ENCODE measurements at regions not wholly inside any gene's neighbourhood (a gene's known extent, or its start where the extent isn't known, plus 50 kb on each side); places are given as distances from the start of the nearest gene placed in this dataset.
"Not testable (repeated sequence)": the region's sequence is repeated elsewhere in the genome, so short reads cannot be mapped to it uniquely, and the experiment has no call there.

DNA sequence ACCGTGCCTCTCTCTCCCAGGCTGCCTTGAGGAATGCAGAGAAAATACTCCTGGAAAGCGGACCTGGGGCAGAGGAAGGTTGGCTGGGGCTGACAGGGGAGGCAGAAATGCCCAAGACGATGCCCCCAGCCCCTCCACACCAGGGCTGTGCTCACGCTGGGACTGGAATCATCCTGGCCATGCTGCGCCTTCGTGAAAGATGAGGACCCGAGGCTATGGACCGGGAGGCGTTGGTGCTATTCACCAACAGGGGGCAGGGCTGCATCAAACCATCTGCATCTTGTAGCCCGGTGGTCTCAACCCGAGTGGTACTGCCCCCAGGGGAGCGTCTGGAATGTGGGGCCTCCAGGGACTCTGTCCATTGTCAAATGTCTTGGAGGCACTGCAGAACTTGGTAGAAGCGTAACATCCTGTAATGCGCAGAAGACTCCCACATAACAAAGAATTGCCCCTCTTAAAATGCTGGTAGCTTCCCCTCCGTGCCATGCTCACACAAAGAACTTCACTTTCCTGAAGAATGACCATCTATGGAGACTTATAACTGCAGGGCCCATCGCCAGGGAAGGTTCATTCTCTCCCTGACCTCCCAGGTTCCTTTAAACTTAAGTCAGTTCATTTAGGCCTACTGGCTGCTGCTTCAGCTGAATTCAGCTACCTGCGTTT, 251.2 kb downstream of the RRAGC start:
- DNase-seq, result no peak

DNA sequence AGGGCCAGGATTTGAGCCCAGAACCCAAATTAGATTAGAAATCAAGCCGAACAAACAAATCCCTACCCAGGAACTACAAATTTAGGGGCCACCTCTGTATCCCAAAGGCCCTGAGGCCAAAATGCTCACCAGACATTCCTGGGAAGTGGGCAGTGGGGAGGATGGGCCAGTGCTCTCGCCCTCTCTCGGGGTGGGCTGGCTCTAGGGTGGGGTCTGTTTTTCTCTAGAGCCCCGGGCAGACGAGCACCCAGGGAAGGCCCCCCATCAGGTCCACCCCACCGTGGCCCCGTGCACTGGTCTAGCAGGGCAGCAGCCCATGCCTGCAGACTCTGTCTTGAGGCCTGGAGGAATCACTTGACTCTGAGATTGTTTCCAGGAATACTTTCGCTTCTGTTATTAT, 252.0 kb downstream of the RRAGC start:
- DNase-seq, result no peak

- DNase-seq, result no peak
Observed at GRCh38 chr1:38605063-38605462, 254.5 kb downstream of the RRAGC start.

DNA sequence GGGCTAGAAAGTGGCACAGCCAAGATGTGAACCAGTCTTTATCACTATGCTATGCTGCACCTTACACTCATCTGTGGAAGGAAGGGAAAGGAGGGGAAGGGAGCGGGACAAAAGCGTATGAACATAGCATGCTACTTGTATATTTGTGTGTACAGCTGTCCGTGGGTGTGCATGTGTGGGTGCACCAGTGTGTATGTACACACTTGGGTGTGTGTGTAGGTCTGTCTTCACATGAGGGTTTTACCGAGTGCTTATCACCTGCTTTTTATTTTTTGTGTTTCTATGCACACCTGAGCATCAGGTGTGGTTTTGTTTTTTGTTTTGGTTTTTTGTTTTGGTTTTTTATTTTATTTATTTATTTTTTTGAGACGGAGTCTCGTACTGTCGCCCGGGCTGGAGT, 255.7 kb downstream of the RRAGC start:
- no peak for DNase-seq

DNA sequence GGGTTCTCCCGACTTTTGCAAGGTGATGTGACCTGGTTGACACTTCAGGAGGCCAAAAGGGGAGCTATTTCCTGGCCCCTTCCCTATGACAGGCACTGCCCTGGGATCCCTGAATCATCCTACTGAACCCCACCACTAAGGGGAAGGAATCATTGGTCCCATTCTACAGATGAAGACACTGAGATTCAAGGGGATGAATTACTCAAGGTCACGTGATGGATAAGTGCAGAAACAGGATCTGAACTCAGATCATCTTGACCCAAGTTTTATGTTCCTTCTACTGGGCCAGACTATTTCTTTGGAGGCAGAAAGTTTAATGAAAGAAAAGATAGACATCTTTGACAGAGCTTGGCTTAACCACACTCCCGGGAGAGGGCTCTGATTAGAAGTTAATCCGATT, 258.7 kb downstream of the RRAGC start:
- DNase-seq, result no peak

GRCh38 chr1:38600286-38600685, 259.3 kb downstream of the RRAGC start:
- no peak for DNase-seq

DNA sequence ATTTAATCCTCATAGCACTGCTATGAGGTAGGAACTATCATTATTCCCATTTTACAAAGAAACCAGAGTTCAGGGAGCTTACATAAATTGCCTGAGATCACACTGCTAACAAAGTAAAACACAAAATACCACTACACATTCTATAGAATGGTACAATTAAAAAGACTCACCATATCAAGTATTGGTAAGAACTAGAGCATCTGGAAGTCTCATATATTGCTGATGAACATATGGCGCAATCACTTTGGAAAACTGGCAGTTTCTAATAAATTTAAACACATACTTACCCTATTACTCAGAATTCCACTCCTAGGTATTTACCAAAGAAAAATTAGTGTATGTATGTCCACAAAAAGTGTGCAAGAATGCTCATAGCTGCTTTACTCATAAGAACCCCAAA, 261.5 kb downstream of the RRAGC start:
- no peak for DNase-seq

- DNase-seq, result no peak
Observed at GRCh38 chr1:38589036-38589435, 270.5 kb downstream of the RRAGC start.

DNA sequence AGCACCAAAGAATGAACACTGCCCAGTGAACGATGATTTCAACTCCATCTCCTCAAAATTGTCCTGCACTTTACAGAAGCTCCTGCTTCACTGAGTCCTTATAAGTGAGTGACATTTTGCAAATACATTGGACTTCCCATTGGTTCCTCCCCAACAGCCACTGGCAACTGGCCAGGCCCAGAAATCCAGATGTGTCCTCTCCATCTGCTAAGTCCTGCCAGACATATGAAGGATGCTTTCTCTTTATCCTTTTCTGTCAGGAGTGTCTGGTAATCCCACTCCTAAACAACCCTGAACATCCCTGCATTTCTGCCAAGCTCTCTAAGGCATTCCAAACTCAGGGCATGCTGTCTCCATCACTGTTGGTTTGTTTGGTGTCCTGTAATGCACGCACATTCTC, 271.8 kb downstream of the RRAGC start:
- no peak for DNase-seq

DNA sequence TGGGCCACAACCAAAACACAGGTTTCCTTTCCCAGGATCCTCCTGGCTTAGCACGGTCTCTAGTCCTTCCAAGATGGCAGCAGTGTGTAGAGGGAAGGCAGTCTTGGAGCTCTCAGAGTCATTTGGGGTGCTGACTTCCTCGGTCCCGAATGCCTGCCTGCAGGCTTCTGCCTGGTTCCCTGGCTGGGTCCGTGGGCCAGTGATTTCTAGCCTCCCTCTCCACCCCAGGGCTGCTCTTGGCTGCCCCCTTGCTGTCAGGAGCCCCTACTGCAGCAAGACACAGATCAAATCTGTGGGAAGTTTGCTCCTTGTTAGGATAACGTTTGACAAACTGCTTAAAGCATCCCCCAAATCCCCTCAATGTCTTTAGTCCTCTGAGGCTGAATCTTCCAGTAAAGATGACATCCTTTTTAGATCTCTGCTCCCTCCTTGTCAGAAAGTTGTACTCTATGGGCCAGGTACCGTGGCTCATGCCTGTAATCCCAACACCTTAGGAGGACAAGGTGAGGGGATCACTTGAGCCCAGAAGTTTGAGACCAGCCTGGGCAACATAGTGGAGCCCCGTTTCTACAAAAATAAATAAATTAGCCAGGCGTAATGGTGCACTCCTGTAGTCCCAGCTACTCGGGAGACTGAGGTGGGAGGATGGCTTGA, 272.5 kb downstream of the RRAGC start:
- peak; percentile 25 for DNase-seq

DNA sequence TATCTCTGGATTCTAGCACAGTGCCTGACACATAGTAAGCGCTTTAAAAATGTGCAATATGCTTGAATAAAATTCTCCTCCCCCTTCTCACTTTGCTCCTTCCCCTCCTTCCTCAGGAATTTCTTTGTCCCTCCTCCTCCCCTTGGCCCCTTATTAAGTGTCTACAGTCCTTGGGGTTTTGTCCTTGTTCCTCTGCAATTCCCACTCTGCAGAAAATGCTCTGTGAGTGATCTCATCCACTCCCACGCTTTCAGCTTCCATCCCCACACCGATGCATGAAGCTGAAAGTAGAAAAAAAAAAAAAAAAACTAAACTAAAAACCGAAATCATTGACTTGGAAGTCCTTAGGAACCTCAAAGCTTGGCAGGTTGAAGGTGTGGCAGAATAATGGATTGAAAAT, 273.6 kb downstream of the RRAGC start:
- no peak for DNase-seq

- DNase-seq, result no peak
Observed at GRCh38 chr1:38585460-38585859, 274.1 kb downstream of the RRAGC start.

DNA sequence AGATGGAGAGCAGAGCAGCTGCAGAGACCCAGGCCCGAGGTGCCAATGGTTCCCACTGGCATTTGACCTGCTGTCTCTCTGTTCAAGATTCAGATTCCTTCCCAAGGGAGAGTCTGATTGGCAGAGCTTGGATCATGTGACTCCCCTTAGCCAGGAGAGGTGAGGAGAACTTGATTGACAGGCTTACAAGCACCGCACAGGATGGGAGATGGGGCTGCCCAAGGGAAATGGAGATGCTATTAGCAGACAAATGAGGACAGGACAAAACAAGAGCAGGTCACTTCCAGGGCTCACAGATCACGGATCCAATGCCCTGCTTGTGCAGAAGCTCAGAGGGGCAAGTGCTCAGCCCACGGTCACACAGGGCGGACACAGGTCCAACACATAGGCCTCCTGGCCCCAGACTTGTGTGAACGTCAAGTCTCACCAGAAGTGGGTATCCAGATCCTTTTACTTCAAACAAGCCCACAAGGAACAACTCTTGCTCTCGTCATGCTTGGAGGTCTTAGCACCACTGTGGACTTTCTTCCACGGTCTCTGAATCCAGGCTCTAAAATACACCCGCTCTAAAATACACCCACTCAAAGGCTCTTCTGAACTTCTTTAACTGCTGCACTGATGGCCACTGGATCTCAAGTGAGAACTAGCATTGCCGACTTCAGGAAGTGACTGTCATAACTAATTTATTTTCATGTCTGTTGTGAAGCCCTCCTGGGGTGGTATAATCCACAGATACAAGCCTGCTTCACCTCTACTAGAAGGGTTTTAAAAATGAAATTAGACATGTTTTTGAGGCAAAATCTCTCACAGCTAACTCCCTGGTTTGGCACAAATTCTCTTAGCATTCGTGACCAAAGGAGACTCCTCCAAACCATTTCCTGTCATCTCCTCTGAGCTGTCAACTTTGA, 274.9 kb downstream of the RRAGC start:
- DNase-seq, result no peak

GRCh38 chr1:38583287-38583686, 276.3 kb downstream of the RRAGC start:
- DNase-seq, result not testable (repeated sequence)

DNA sequence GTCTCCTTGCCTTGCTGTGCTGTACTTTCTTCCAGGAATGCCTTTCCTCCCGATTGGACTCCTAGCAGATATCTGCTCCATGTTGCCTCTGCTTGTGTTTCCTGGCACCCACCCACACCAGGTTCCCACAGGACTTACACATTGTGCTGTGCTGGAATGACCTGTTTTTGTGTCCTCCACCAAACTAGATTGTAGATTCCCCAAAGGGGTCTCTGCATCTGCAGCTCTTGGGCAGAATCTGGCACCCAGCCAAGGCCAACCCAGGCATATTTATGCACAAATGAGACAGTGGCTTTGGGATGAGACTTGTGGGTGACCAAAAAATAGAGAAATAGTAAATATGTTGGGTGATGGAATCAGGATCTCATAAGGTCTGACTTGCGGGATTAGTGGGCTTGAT, 278.2 kb downstream of the RRAGC start:
- DNase-seq, result no peak

DNA sequence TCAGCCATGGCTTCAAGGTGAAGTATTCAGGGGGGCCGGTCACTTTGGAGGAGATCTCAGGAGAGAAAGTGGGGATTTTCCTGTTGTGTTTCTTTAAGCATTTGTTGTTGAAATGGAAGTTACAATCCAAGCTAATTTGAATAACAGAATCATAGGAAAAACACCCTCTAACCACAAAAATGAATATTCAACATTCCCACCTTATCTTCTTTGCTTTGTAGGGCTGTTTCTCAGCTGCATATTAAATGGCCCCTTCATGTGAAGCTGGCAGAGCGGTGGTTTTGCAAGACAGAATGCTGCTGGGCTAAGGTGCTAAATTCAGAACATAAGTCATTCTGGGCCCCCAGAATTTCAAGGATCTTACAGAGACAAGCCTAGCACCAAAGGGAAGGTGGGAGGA, 279.0 kb downstream of the RRAGC start:
- no peak for DNase-seq

GRCh38 chr1:38579056-38579455, 280.5 kb downstream of the RRAGC start:
- no peak for DNase-seq

GRCh38 chr1:38578271-38578951, 281.2 kb downstream of the RRAGC start:
- no peak for DNase-seq

DNA sequence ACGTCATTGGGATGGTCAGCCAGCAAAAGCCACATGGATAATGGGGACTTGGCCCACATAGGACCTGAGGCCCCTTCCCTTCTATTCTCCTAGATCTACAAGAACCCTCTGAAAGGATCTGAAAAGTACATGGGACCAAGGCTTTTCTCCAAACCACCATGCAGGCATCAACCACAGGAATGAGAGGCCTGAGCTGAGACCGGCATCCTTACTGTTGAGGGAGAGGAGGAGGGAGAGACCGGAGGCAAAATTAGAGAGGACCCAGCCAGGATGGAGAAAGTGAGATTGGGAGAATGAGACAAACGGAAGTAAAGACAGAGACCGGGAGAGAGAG, 281.7 kb downstream of the RRAGC start:
- no peak for DNase-seq

DNA sequence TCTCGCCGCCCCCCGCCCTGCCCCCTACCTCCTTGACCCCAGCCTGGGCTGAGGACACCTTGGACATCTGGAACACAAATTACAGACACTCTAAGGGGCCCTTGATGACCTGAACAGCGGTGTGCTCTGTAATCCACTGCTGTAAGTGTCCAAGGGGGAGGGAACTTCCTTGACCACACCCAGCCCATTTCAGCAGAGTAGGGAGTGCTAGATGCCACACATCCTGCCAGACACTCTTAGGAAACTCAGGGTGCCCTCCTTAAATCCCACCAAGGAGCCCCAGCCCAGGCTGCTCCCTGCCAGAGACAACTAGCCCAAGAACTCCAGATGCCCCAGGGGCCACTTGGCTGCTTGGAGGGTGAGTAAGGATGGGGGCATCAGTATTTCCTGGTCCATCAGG, 282.2 kb downstream of the RRAGC start:
- DNase-seq, result no peak

DNA sequence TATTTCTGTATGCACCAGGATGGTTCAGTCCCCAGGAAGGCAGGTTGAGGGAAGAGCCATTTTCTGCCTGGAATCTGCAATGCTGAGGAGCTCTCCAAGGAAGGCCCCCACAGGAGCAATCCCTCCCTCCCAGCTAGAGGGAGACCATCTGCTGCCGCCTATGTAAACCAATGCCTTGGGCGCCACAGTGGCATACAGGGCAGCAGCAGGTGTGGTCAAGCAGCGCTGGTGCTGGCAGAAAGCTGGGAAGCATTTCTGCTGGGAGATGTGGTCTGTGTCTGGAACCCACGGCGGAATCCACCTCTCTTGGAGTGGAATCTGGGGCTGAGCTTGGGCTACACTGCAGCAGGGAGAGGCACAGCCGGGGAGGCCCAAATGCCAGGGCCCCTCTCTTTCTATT, 283.3 kb downstream of the RRAGC start:
- DNase-seq, result no peak

GRCh38 chr1:38571726-38572125, 287.8 kb downstream of the RRAGC start:
- no peak for DNase-seq

GRCh38 chr1:38570657-38570975, 289.0 kb downstream of the RRAGC start:
- DNase-seq, result no peak
